GM23338 (cell line): ENCODE measurements at regions not wholly inside any gene's neighbourhood (a gene's known extent, or its start where the extent isn't known, plus 50 kb on each side); places are given as distances from the start of the nearest gene placed in this dataset.

Source experiments
- CREB1 ChIP-seq: fragments of 250-450 bp; sonication (Bioruptor Pico); IDR thresholded peaks from 2 replicates; pipeline ENCODE4 v1.5.0; 2020; ENCODE audit warnings: low read depth, mild to moderate bottlenecking, moderate library complexity
- EZH2 ChIP-seq: fragments of 200-600 bp; sonication (generic); IDR thresholded peaks from one replicate; pipeline ENCODE4 v1.8.0; 2017; ENCODE audit warnings: antibody characterized with exemption, mild to moderate bottlenecking, low read depth; ENCODE audit not compliant: unreplicated experiment
- EZH2phosphoT487 ChIP-seq: fragments of 200-600 bp; sonication (generic); IDR thresholded peaks from one replicate; pipeline ENCODE4 v1.8.1; 2018; ENCODE audit warnings: antibody characterized with exemption; ENCODE audit not compliant: unreplicated experiment
- JUNB ChIP-seq: IDR thresholded peaks from one replicate; pipeline ENCODE4 v1.6.1; 2016; ENCODE audit warnings: antibody characterized with exemption; ENCODE audit not compliant: unreplicated experiment
- NANOG ChIP-seq: IDR thresholded peaks from 2 replicates; pipeline ENCODE4 v1.6.1; 2016; ENCODE audit warnings: antibody characterized with exemption, borderline replicate concordance
- POLR2AphosphoS5 ChIP-seq: IDR thresholded peaks from 2 replicates; pipeline ENCODE4 v1.6.1; 2016; ENCODE audit warnings: antibody characterized with exemption, low read depth
- STAT1 ChIP-seq: IDR thresholded peaks from one replicate; pipeline ENCODE4 v1.6.1; 2016; ENCODE audit warnings: antibody characterized with exemption; ENCODE audit not compliant: unreplicated experiment
- ZNF114 ChIP-seq: fragments of 250-450 bp; sonication (Bioruptor Pico); IDR thresholded peaks from 2 replicates; pipeline ENCODE4 v1.5.0; 2020; ENCODE audit warnings: mild to moderate bottlenecking, moderate library complexity
- ZNF331 ChIP-seq: fragments of 250-450 bp; sonication (Bioruptor Pico); IDR thresholded peaks from 2 replicates; pipeline ENCODE4 v1.5.0; 2020; ENCODE audit warnings: low read depth, mild to moderate bottlenecking, moderate library complexity
- TF ChIP-seq, protein P1 (sequence below), 2 experiments: fragments of 200-600 bp in 1 of 2; sonication (generic) in 1 of 2; conservative IDR thresholded peaks; 2 replicates each; pipeline versions ENCODE4 v1.5.1 to v1.6.1; 2016 to 2017; ENCODE audit warnings: antibody characterized with exemption in 2 of 2, low read depth in 2 of 2, mild to moderate bottlenecking in 2 of 2, moderate library complexity in 1 of 2
- TF ChIP-seq, protein P2 (sequence below): IDR thresholded peaks from one replicate; pipeline ENCODE4 v1.6.1; 2018; ENCODE audit warnings: antibody characterized with exemption; ENCODE audit not compliant: unreplicated experiment
- TF ChIP-seq, protein P3 (sequence below): fragments of 250-450 bp; sonication (Bioruptor Pico); IDR thresholded peaks from 2 replicates; pipeline ENCODE4 v1.5.0; 2020; ENCODE audit warnings: mild to moderate bottlenecking, moderate library complexity
- TF ChIP-seq, protein P4 (sequence below): IDR thresholded peaks from 2 replicates; pipeline ENCODE4 v1.6.1; 2016; ENCODE audit warnings: antibody characterized with exemption

DNA sequence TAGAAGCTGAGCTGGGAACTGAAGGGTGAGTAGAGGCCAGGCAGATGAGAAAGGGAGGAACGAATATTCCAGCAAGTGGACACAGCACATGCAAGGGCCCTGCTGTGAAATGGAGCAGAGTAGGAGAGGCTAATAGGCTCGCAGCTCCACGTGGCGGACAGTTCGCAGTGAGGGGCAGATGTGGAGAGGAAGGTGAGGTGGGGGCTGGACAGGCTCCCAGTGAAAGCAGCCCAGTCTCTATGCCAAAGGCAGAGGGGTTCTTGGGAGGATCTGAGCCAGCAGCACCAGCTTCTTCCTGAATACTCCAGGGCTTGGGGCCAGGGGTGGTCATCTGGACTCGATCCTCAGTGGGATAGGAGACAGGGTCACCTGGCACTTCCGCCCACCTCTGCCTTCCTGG, 81.0 kb downstream of the CEBPB start:
- TF ChIP-seq, protein P1, sequence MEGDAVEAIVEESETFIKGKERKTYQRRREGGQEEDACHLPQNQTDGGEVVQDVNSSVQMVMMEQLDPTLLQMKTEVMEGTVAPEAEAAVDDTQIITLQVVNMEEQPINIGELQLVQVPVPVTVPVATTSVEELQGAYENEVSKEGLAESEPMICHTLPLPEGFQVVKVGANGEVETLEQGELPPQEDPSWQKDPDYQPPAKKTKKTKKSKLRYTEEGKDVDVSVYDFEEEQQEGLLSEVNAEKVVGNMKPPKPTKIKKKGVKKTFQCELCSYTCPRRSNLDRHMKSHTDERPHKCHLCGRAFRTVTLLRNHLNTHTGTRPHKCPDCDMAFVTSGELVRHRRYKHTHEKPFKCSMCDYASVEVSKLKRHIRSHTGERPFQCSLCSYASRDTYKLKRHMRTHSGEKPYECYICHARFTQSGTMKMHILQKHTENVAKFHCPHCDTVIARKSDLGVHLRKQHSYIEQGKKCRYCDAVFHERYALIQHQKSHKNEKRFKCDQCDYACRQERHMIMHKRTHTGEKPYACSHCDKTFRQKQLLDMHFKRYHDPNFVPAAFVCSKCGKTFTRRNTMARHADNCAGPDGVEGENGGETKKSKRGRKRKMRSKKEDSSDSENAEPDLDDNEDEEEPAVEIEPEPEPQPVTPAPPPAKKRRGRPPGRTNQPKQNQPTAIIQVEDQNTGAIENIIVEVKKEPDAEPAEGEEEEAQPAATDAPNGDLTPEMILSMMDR (conservative IDR thresholded peaks at IDR 0.05; ENCODE audit: low read depth in 2 of 2) = no peak
- TF ChIP-seq POLR2AphosphoS5 = no peak
- no peak for TF ChIP-seq EZH2
- no peak for TF ChIP-seq EZH2phosphoT487
- TF ChIP-seq CREB1 (CRISPR knock-in tag) = no peak
- TF ChIP-seq, protein P2, sequence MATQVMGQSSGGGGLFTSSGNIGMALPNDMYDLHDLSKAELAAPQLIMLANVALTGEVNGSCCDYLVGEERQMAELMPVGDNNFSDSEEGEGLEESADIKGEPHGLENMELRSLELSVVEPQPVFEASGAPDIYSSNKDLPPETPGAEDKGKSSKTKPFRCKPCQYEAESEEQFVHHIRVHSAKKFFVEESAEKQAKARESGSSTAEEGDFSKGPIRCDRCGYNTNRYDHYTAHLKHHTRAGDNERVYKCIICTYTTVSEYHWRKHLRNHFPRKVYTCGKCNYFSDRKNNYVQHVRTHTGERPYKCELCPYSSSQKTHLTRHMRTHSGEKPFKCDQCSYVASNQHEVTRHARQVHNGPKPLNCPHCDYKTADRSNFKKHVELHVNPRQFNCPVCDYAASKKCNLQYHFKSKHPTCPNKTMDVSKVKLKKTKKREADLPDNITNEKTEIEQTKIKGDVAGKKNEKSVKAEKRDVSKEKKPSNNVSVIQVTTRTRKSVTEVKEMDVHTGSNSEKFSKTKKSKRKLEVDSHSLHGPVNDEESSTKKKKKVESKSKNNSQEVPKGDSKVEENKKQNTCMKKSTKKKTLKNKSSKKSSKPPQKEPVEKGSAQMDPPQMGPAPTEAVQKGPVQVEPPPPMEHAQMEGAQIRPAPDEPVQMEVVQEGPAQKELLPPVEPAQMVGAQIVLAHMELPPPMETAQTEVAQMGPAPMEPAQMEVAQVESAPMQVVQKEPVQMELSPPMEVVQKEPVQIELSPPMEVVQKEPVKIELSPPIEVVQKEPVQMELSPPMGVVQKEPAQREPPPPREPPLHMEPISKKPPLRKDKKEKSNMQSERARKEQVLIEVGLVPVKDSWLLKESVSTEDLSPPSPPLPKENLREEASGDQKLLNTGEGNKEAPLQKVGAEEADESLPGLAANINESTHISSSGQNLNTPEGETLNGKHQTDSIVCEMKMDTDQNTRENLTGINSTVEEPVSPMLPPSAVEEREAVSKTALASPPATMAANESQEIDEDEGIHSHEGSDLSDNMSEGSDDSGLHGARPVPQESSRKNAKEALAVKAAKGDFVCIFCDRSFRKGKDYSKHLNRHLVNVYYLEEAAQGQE = no peak
- TF ChIP-seq JUNB = no peak
- TF ChIP-seq NANOG = no peak
- TF ChIP-seq ZNF331 = no peak
- TF ChIP-seq ZNF114 (CRISPR knock-in tag) = no peak
- no peak for TF ChIP-seq STAT1
- TF ChIP-seq, protein P3, sequence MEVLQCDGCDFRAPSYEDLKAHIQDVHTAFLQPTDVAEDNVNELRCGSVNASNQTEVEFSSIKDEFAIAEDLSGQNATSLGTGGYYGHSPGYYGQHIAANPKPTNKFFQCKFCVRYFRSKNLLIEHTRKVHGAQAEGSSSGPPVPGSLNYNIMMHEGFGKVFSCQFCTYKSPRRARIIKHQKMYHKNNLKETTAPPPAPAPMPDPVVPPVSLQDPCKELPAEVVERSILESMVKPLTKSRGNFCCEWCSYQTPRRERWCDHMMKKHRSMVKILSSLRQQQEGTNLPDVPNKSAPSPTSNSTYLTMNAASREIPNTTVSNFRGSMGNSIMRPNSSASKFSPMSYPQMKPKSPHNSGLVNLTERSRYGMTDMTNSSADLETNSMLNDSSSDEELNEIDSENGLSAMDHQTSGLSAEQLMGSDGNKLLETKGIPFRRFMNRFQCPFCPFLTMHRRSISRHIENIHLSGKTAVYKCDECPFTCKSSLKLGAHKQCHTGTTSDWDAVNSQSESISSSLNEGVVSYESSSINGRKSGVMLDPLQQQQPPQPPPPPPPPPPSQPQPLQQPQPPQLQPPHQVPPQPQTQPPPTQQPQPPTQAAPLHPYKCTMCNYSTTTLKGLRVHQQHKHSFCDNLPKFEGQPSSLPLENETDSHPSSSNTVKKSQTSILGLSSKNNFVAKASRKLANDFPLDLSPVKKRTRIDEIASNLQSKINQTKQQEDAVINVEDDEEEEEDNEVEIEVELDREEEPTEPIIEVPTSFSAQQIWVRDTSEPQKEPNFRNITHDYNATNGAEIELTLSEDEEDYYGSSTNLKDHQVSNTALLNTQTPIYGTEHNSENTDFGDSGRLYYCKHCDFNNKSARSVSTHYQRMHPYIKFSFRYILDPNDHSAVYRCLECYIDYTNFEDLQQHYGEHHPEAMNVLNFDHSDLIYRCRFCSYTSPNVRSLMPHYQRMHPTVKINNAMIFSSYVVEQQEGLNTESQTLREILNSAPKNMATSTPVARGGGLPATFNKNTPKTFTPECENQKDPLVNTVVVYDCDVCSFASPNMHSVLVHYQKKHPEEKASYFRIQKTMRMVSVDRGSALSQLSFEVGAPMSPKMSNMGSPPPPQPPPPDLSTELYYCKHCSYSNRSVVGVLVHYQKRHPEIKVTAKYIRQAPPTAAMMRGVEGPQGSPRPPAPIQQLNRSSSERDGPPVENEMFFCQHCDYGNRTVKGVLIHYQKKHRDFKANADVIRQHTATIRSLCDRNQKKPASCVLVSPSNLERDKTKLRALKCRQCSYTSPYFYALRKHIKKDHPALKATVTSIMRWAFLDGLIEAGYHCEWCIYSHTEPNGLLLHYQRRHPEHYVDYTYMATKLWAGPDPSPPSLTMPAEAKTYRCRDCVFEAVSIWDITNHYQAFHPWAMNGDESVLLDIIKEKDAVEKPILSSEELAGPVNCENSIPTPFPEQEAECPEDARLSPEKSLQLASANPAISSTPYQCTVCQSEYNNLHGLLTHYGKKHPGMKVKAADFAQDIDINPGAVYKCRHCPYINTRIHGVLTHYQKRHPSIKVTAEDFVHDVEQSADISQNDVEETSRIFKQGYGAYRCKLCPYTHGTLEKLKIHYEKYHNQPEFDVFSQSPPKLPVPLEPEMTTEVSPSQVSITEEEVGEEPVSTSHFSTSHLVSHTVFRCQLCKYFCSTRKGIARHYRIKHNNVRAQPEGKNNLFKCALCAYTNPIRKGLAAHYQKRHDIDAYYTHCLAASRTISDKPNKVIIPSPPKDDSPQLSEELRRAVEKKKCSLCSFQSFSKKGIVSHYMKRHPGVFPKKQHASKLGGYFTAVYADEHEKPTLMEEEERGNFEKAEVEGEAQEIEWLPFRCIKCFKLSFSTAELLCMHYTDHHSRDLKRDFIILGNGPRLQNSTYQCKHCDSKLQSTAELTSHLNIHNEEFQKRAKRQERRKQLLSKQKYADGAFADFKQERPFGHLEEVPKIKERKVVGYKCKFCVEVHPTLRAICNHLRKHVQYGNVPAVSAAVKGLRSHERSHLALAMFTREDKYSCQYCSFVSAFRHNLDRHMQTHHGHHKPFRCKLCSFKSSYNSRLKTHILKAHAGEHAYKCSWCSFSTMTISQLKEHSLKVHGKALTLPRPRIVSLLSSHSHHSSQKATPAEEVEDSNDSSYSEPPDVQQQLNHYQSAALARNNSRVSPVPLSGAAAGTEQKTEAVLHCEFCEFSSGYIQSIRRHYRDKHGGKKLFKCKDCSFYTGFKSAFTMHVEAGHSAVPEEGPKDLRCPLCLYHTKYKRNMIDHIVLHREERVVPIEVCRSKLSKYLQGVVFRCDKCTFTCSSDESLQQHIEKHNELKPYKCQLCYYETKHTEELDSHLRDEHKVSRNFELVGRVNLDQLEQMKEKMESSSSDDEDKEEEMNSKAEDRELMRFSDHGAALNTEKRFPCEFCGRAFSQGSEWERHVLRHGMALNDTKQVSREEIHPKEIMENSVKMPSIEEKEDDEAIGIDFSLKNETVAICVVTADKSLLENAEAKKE (CRISPR knock-in tag) = no peak
- TF ChIP-seq, protein P4, sequence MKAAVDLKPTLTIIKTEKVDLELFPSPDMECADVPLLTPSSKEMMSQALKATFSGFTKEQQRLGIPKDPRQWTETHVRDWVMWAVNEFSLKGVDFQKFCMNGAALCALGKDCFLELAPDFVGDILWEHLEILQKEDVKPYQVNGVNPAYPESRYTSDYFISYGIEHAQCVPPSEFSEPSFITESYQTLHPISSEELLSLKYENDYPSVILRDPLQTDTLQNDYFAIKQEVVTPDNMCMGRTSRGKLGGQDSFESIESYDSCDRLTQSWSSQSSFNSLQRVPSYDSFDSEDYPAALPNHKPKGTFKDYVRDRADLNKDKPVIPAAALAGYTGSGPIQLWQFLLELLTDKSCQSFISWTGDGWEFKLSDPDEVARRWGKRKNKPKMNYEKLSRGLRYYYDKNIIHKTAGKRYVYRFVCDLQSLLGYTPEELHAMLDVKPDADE = no peak
